ENCODE measurements at regions not wholly inside any gene's neighbourhood (a gene's known extent, or its start where the extent isn't known, plus 50 kb on each side); places are given as distances from the start of the nearest gene placed in this dataset.

GRCh38 chr17:65398040-65398787 lies 163.2 kb downstream of the AXIN2 start:
- Mint-ChIP-seq H3K4me1 (ENCODE audit: low read depth) (peaks cover 8% of the 10 kb centered on the region), H3K9me3 (no peaks in the 10 kb centered on the region), H3K27me3 (peaks cover 6% of the 10 kb centered on the region), H3K36me3 (no peaks in the 10 kb centered on the region), H3K27ac (no peak overlapping the region), H3K4me3 (no peak overlapping the region)
- CTCF ChIA-PET = no interaction called here
- POLR2A ChIA-PET = no interaction called here
- intact Hi-C loops (cut with micrococcal nuclease) = no loop called here
- no peak for DNase-seq

GRCh38 chr17:65395924-65396323 lies 165.5 kb downstream of the AXIN2 start:
- H3K4me3 Mint-ChIP-seq = no peak overlapping the region
- CTCF ChIA-PET = no interaction called here
- no peak overlapping the region for H3K27ac Mint-ChIP-seq
- POLR2A ChIA-PET = no interaction called here
- peaks cover 9% of the 10 kb centered on the region for H3K4me1 Mint-ChIP-seq (ENCODE audit: low read depth)
- DNase-seq = no peak
- H3K27me3 Mint-ChIP-seq = peaks cover 3% of the 10 kb centered on the region
- H3K36me3 Mint-ChIP-seq = no peaks in the 10 kb centered on the region
- intact Hi-C loops (cut with micrococcal nuclease) = no loop called here
- no peaks in the 10 kb centered on the region for H3K9me3 Mint-ChIP-seq

DNA sequence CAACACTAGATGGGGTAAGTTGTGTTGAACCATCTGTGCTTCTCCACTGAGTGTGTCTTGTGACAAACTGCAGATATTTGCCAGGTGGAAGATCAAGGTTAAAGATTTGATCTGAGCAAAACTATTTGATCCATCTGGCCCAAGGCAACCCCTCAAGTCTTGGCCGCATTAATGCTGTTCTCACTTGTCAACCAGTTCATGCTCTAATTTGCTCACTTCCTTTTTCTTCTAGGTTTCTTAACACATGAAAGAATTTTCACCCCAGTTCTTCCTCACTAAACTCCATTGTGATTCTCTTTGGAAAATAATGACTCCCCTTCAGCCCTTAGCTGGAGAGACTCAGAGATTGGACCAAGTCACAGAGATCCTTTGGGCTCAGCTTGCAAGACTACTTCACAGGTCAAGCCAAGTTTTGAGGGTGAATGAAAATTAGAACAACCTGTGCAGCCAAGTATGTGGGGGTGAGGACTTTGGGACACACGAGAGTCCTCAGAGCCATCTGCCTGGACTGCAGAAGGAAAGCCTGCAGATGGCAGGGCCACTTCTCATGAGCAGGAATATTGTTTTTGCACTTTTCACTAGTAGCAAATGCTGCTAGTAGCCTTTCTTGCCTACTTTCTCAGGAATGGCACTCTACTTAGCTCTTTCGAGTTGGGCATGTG lies 166.5 kb downstream of the AXIN2 start:
- Mint-ChIP-seq H3K4me1 (ENCODE audit: low read depth) (peaks cover 9% of the 10 kb centered on the region), H3K27me3 (peaks cover 2% of the 10 kb centered on the region), H3K27ac (no peak overlapping the region), H3K9me3 (no peaks in the 10 kb centered on the region), H3K4me3 (no peak overlapping the region), H3K36me3 (no peaks in the 10 kb centered on the region)
- DNase-seq = no peak
- ChIA-PET POLR2A (no interaction called here), CTCF (no interaction called here)
- intact Hi-C loops (cut with micrococcal nuclease) = no loop called here

GRCh38 chr17:65393514-65393913 lies 167.9 kb downstream of the AXIN2 start:
- Mint-ChIP-seq H3K9me3 (no peaks in the 10 kb centered on the region), H3K4me1 (ENCODE audit: low read depth) (peaks cover 9% of the 10 kb centered on the region), H3K27ac (no peak overlapping the region), H3K36me3 (no peaks in the 10 kb centered on the region), H3K4me3 (no peak overlapping the region), H3K27me3 (peaks cover 2% of the 10 kb centered on the region)
- POLR2A ChIA-PET = no interaction called here
- intact Hi-C loops (cut with micrococcal nuclease) = no loop called here
- CTCF ChIA-PET = no interaction called here
- no peak for DNase-seq

DNA sequence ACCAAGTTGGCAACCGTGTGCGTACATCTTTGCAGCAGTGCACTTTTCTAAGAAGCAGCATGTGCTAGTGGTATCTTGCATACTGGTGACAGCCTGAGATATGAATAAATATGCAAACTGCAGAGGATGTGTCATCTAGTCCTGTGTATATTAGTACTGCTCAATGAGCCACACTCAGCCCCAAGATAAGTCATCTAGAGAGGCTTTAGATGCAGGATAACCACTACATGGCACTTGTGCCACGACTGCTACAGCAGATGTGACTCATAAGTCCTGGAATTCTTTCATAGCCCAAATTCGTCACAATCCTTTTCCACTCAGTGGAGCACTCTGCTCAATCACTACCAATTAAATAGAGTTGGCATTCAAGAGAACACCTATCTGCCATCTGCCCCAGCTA lies 171.5 kb downstream of the AXIN2 start:
- CTCF ChIA-PET = no interaction called here
- peaks cover 2% of the 10 kb centered on the region for H3K27me3 Mint-ChIP-seq

DNA sequence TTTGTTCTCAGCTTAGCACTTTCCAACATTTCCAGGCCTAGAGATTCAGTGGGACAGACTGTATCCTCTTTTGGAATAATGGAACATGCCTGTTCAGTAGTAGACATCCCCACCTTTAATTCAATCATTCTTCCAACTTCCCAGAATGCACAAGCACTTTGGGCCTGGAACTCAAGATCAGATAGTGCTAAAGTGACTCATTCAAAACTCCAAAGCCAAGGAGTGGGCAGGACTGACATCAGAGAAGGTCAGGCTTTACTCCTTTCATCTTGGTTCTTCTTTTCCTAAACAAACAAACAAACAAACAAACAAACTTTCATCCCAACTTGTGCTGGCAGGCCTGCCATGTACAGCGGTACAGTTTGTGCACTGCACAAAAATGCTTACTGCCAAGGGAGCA lies 172.0 kb downstream of the AXIN2 start:
- intact Hi-C loops (cut with micrococcal nuclease) = no loop called here
- ChIA-PET POLR2A (no interaction called here), CTCF (no interaction called here)
- Mint-ChIP-seq H3K27ac (no peak overlapping the region), H3K27me3 (peaks cover 2% of the 10 kb centered on the region), H3K4me3 (no peak overlapping the region), H3K36me3 (no peaks in the 10 kb centered on the region), H3K9me3 (no peaks in the 10 kb centered on the region), H3K4me1 (ENCODE audit: low read depth) (peaks cover 9% of the 10 kb centered on the region)
- DNase-seq = no peak

More for the DNA sequence above, 171.5 kb downstream of the AXIN2 start:
- POLR2A ChIA-PET = no interaction called here
- no peak for DNase-seq
- Mint-ChIP-seq H3K4me1 (ENCODE audit: low read depth) (peaks cover 9% of the 10 kb centered on the region), H3K36me3 (no peaks in the 10 kb centered on the region), H3K27ac (no peak overlapping the region), H3K9me3 (no peaks in the 10 kb centered on the region), H3K4me3 (no peak overlapping the region)
- intact Hi-C loops (cut with micrococcal nuclease) = no loop called here

- CTCF ChIA-PET = no interaction called here
- no peak overlapping the region for H3K27ac Mint-ChIP-seq
These were observed 172.5 kb downstream of the AXIN2 start for GRCh38 chr17:65388911-65389310.

DNA sequence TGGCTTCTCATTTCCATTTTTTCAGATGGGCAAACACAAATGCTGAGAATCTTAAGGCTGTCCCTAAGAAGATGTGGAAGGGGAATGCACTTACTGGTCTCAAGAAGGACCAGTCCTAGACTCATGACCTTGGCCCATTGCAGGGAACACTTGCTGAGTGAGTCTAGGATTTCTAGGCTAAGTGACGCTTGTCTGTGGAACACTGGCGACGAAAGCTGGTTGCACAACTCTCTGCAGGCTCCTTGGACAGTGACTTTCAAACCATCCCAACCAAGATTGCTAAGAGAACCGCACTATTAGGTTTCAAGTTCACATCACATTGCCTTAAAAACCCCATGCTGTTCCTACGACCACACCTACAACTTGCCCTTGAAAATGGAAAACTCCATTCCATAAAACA lies 174.1 kb downstream of the AXIN2 start:
- Mint-ChIP-seq H3K4me3 (no peak overlapping the region), H3K4me1 (ENCODE audit: low read depth) (no peaks in the 10 kb centered on the region), H3K27ac (no peak overlapping the region), H3K36me3 (no peaks in the 10 kb centered on the region), H3K27me3 (peaks cover 2% of the 10 kb centered on the region), H3K9me3 (no peaks in the 10 kb centered on the region)
- CTCF ChIA-PET = no interaction called here
- POLR2A ChIA-PET = no interaction called here
- intact Hi-C loops (cut with micrococcal nuclease) = no loop called here
- DNase-seq = no peak

More at GRCh38 chr17:65388911-65389310, 172.5 kb downstream of the AXIN2 start:
- H3K4me3 Mint-ChIP-seq = no peak overlapping the region
- H3K36me3 Mint-ChIP-seq = no peaks in the 10 kb centered on the region
- no peaks in the 10 kb centered on the region for H3K9me3 Mint-ChIP-seq
- peaks cover 2% of the 10 kb centered on the region for H3K27me3 Mint-ChIP-seq
- POLR2A ChIA-PET = no interaction called here
- intact Hi-C loops (cut with micrococcal nuclease) = no loop called here
- peaks cover 8% of the 10 kb centered on the region for H3K4me1 Mint-ChIP-seq (ENCODE audit: low read depth)
- DNase-seq = no peak

- Mint-ChIP-seq H3K27ac (no peak overlapping the region), H3K27me3 (peaks cover 2% of the 10 kb centered on the region), H3K9me3 (peaks cover 3% of the 10 kb centered on the region), H3K4me1 (ENCODE audit: low read depth) (no peaks in the 10 kb centered on the region), H3K36me3 (no peaks in the 10 kb centered on the region), H3K4me3 (no peak overlapping the region)
- CTCF ChIA-PET = no interaction called here
- POLR2A ChIA-PET = no interaction called here
- no peak for DNase-seq
- intact Hi-C loops (cut with micrococcal nuclease) = no loop called here
These were observed 175.7 kb downstream of the AXIN2 start for GRCh38 chr17:65385726-65386125.

GRCh38 chr17:65385071-65385470 lies 176.4 kb downstream of the AXIN2 start:
- intact Hi-C loops (cut with micrococcal nuclease) = no loop called here
- no peak overlapping the region for H3K27ac Mint-ChIP-seq
- ChIA-PET CTCF (no interaction called here), POLR2A (no interaction called here)
- no peaks in the 10 kb centered on the region for H3K4me1 Mint-ChIP-seq (ENCODE audit: low read depth)
- H3K9me3 Mint-ChIP-seq = peaks cover 9% of the 10 kb centered on the region
- H3K4me3 Mint-ChIP-seq = no peak overlapping the region
- no peak for DNase-seq
- H3K36me3 Mint-ChIP-seq = no peaks in the 10 kb centered on the region
- peaks cover 2% of the 10 kb centered on the region for H3K27me3 Mint-ChIP-seq

DNA sequence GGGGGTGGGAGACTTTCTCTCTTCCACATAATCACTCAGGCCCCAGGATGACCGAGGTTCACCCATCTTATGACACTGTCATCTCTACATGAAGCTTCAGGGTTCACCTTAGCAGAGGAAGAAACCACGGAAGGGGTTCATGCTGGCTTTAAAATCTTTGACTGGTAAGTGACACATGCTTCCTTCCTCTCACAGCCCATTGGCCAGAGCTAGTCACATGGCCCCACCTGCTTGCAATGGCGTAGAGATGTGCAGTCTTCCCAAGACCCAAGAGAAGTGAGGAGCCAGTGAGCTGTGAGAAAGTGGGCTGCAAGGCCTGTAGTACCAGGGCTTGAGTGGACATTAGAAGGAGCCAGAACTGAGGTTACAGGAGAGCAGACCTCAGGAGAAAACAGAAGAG lies 180.3 kb downstream of the AXIN2 start:
- intact Hi-C loops (cut with micrococcal nuclease) = no loop called here
- Mint-ChIP-seq H3K4me3 (no peak overlapping the region), H3K36me3 (no peaks in the 10 kb centered on the region), H3K27ac (no peak overlapping the region), H3K27me3 (no peaks in the 10 kb centered on the region), H3K4me1 (ENCODE audit: low read depth) (no peaks in the 10 kb centered on the region), H3K9me3 (peaks cover 9% of the 10 kb centered on the region)
- ChIA-PET CTCF (no interaction called here), POLR2A (no interaction called here)
- DNase-seq = no peak

DNA sequence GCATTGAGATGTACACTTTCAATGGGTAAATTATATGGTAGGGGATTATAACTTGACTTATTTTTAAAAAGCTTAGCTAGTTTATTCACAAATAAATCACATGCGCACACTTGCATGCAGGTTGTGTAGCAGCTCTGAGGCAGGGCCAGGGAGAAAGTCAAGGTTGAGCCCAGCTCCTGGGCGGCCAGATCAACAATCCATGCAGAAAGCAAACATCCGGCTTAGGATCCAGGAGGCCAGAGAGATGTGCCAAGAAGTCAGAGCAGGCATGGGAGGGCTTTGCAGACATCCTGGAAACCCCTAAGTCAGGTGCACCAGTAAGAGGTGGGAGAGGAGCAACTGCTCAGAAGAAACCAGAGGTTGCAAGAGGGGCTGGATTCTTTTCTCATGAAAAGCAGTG lies 186.5 kb downstream of the AXIN2 start:
- H3K4me1 Mint-ChIP-seq (ENCODE audit: low read depth) = peaks cover 4% of the 10 kb centered on the region
- H3K4me3 Mint-ChIP-seq = no peak overlapping the region
- no peak overlapping the region for H3K27ac Mint-ChIP-seq
- CTCF ChIA-PET = no interaction called here
- POLR2A ChIA-PET = no interaction called here
- intact Hi-C loops (cut with micrococcal nuclease) = no loop called here
- no peaks in the 10 kb centered on the region for H3K9me3 Mint-ChIP-seq
- H3K27me3 Mint-ChIP-seq = peaks cover 17% of the 10 kb centered on the region
- H3K36me3 Mint-ChIP-seq = no peaks in the 10 kb centered on the region
- no peak for DNase-seq

GRCh38 chr17:65371702-65372101 lies 189.7 kb downstream of the AXIN2 start:
- intact Hi-C loops (cut with micrococcal nuclease) = no loop called here
- ChIA-PET POLR2A (no interaction called here), CTCF (no interaction called here)
- Mint-ChIP-seq H3K4me1 (ENCODE audit: low read depth) (peaks cover 9% of the 10 kb centered on the region), H3K27ac (no peak overlapping the region), H3K4me3 (no peak overlapping the region), H3K27me3 (peaks cover 17% of the 10 kb centered on the region), H3K9me3 (no peaks in the 10 kb centered on the region), H3K36me3 (no peaks in the 10 kb centered on the region)
- DNase-seq = no peak
